Lower lobe of right lung (tissue), 2 donors: ENCODE measurements at regions not wholly inside any gene's neighbourhood (a gene's known extent, or its start where the extent isn't known, plus 50 kb on each side); places are given as distances from the start of the nearest gene placed in this dataset.

Source experiments
- ATAC-seq, 2 donors: fragments of 200-7000 bp; cut with Tn5 transposase; one replicate each; pipeline ENCODE4 v1.9.1; 2020 to 2022; ENCODE audit warnings: mild to moderate bottlenecking in 2 of 2, moderate library complexity in 2 of 2
- DNase-seq: peaks from one replicate; pipeline ENCODE4 v3.0.0-alpha.2; 2020
- H3K27ac ChIP-seq: fragments of 200-600 bp; one replicate; pipeline ENCODE4 v1.8.0; 2022
- H3K27me3 ChIP-seq: fragments of 200-600 bp; one replicate; pipeline ENCODE4 v1.8.0; 2022; ENCODE audit warnings: low read depth
- H3K36me3 ChIP-seq: fragments of 200-600 bp; one replicate; pipeline ENCODE4 v1.8.0; 2022; ENCODE audit warnings: mild to moderate bottlenecking
- H3K4me1 ChIP-seq: fragments of 200-600 bp; one replicate; pipeline ENCODE4 v1.8.0; 2022
- H3K4me3 ChIP-seq: fragments of 200-600 bp; one replicate; pipeline ENCODE4 v1.8.0; 2022; ENCODE audit warnings: mild to moderate bottlenecking
- H3K9me3 ChIP-seq: fragments of 200-600 bp; one replicate; pipeline ENCODE4 v1.8.0; 2022
- intact Hi-C: fragments of 100-400 bp; cut with DNase I; formaldehyde crosslinking; loops from one replicate; pipeline ENCODE4 v1.11.0; 2022
- TF ChIP-seq, protein P1 (sequence below): fragments of 200-600 bp; IDR thresholded peaks from one replicate; pipeline ENCODE4 v1.8.0; 2022; ENCODE audit warnings: antibody characterized with exemption, mild to moderate bottlenecking
- donor health status: DM: no; HTN: yes; CAD: no; lungs with severe emphysema.

GRCh38 chr20:4306206-4306605 is 57.1 kb upstream of the ADRA1D start:
- DNase-seq, result no peak
- Histone ChIP-seq H3K36me3 (no peaks in the 10 kb centered on the region), H3K9me3 (no peaks in the 10 kb centered on the region), H3K4me3 (no peak overlapping the region), H3K27me3 (no peaks in the 10 kb centered on the region), H3K27ac (no peak overlapping the region), H3K4me1 (no peaks in the 10 kb centered on the region)
- TF ChIP-seq, protein P1, sequence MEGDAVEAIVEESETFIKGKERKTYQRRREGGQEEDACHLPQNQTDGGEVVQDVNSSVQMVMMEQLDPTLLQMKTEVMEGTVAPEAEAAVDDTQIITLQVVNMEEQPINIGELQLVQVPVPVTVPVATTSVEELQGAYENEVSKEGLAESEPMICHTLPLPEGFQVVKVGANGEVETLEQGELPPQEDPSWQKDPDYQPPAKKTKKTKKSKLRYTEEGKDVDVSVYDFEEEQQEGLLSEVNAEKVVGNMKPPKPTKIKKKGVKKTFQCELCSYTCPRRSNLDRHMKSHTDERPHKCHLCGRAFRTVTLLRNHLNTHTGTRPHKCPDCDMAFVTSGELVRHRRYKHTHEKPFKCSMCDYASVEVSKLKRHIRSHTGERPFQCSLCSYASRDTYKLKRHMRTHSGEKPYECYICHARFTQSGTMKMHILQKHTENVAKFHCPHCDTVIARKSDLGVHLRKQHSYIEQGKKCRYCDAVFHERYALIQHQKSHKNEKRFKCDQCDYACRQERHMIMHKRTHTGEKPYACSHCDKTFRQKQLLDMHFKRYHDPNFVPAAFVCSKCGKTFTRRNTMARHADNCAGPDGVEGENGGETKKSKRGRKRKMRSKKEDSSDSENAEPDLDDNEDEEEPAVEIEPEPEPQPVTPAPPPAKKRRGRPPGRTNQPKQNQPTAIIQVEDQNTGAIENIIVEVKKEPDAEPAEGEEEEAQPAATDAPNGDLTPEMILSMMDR, result no peak
- ATAC-seq, result no peak
- intact Hi-C loops, result no loop called here

GRCh38 chr20:4305091-4305490 is 56.0 kb upstream of the ADRA1D start:
- Histone ChIP-seq H3K9me3 (no peaks in the 10 kb centered on the region), H3K4me3 (no peak overlapping the region), H3K27ac (no peak overlapping the region), H3K4me1 (no peaks in the 10 kb centered on the region), H3K27me3 (no peaks in the 10 kb centered on the region), H3K36me3 (no peaks in the 10 kb centered on the region)
- TF ChIP-seq, protein P1, result no peak
- intact Hi-C loops, result no loop called here
- ATAC-seq (no peak), DNase-seq (no peak)

- H3K4me3 ChIP-seq, result no peak overlapping the region
- intact Hi-C loops, result no loop called here
These were observed 55.5 kb upstream of the ADRA1D start for GRCh38 chr20:4304601-4305000.

DNA sequence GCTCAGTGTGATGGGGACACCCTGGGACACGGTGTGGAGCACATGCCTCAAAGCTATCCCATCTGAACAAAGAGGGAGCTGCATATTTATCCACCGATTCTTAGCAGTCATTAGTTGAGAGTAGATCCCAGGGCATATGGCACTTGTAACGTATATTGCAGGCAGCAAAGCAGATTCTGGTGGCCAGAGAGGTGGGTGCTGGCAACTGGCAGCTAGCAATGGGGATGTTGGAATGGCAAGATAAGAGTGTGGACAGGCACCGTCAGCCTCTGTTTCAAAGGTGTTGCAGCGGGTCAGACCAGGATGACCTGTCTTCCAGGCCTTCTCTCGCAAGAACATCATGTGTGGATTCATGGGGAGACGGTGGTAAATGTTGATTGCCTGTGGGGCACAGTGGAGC is 54.0 kb upstream of the ADRA1D start:
- no peaks in the 10 kb centered on the region for H3K9me3 ChIP-seq
- intact Hi-C loops, result no loop called here

More at GRCh38 chr20:4304601-4305000, 55.5 kb upstream of the ADRA1D start:
- TF ChIP-seq, protein P1, result no peak
- Histone ChIP-seq H3K4me1 (no peaks in the 10 kb centered on the region), H3K27ac (no peak overlapping the region), H3K36me3 (no peaks in the 10 kb centered on the region), H3K27me3 (no peaks in the 10 kb centered on the region), H3K9me3 (no peaks in the 10 kb centered on the region)
- ATAC-seq (no peak), DNase-seq (no peak)

DNA sequence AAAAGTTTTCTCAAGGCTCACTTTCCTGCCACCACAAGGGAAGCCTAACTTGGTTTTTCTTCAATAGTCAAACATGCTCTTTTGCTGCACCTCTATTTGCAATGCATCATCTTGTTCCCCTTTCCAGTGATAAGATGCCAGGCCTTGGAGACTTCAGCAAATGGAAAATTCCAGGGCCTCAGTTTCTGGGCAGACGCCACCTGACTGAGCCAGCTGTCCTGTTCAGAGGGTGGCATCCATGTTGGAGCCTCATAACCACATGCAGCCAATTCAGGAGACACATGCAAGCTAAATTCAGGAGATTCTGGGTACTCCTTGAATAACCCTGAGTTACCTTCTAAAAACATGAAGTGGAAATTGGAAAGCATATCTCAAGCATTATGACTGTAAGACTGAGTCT is 51.8 kb upstream of the ADRA1D start:
- Histone ChIP-seq H3K9me3 (no peaks in the 10 kb centered on the region), H3K27ac (no peak overlapping the region), H3K36me3 (no peaks in the 10 kb centered on the region), H3K4me3 (no peak overlapping the region), H3K4me1 (no peaks in the 10 kb centered on the region), H3K27me3 (no peaks in the 10 kb centered on the region)
- TF ChIP-seq, protein P1, result no peak
- DNase-seq, result no peak
- no peak for ATAC-seq
- intact Hi-C loops, result no loop called here

More for the DNA sequence above, 54.0 kb upstream of the ADRA1D start:
- Histone ChIP-seq H3K4me1 (no peaks in the 10 kb centered on the region), H3K4me3 (no peak overlapping the region), H3K27ac (no peak overlapping the region), H3K27me3 (no peaks in the 10 kb centered on the region), H3K36me3 (no peaks in the 10 kb centered on the region)
- TF ChIP-seq, protein P1, result no peak
- DNase-seq (no peak), ATAC-seq (no peak)

DNA sequence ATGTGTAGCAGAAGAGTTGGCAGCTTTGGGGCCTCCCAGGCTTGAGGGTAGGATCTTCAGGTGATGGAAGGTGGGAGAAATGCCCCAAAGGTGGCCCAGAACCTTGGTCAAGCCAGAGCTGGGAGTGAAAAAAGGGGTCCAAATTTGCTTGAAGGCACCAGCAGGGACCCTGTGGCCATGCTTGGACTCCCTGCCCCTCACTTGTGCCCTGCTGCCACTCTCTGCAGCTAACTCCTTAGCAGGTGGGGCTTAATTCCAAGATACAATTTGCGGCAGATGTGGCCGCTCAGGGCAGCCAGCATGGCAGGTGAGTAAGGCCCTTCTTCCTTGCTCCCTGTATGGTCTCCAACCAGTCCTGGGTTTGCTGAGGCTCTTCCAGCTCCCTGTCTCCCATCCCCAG is 51.3 kb upstream of the ADRA1D start:
- Histone ChIP-seq H3K36me3 (no peaks in the 10 kb centered on the region), H3K4me3 (no peak overlapping the region), H3K9me3 (no peaks in the 10 kb centered on the region), H3K4me1 (no peaks in the 10 kb centered on the region), H3K27ac (no peak overlapping the region), H3K27me3 (no peaks in the 10 kb centered on the region)
- ATAC-seq, result no peak
- intact Hi-C loops, result no loop called here
- TF ChIP-seq, protein P1, result no peak
- no peak for DNase-seq
